Activated CD4-positive, CD25-positive, alpha-beta regulatory T cell treated with anti-CD3 and anti-CD28 coated beads, Interleukin-2, amount 50 U/mL, for 72 hours (primary cell): ENCODE measurements at regions not wholly inside any gene's neighbourhood (a gene's known extent, or its start where the extent isn't known, plus 50 kb on each side); places are given as distances from the start of the nearest gene placed in this dataset.

Source experiments
- DNase-seq: peaks from one replicate; pipeline ENCODE4 v3.0.0; 2021

GRCh38 chr5:133827830-133828229 lies 140.6 kb downstream of the C5orf15 start:
- DNase-seq: no peak

- no peak for DNase-seq
Measured at GRCh38 chr5:133827011-133827410, 141.4 kb downstream of the C5orf15 start.

- DNase-seq: no peak
Measured at GRCh38 chr5:133825631-133826289, 142.7 kb downstream of the C5orf15 start.

- DNase-seq: no peak
Measured at GRCh38 chr5:133824661-133825254, 143.7 kb downstream of the C5orf15 start.

GRCh38 chr5:133821889-133822288 lies 146.5 kb downstream of the C5orf15 start:
- no peak for DNase-seq

- DNase-seq: no peak
Measured at GRCh38 chr5:133821311-133821741, 147.1 kb downstream of the C5orf15 start.

GRCh38 chr5:133820507-133820906 lies 147.9 kb downstream of the C5orf15 start:
- no peak for DNase-seq

- DNase-seq: no peak
Measured at GRCh38 chr5:133819977-133820471, 148.4 kb downstream of the C5orf15 start.

GRCh38 chr5:133818869-133819600 lies 149.4 kb downstream of the C5orf15 start:
- no peak for DNase-seq

- no peak for DNase-seq
Measured at GRCh38 chr5:133818031-133818431, 150.4 kb downstream of the C5orf15 start.

- DNase-seq: no peak
Measured at GRCh38 chr5:133817456-133817855, 151.0 kb downstream of the C5orf15 start.

- DNase-seq: no peak
Measured at GRCh38 chr5:133816791-133817190, 151.6 kb downstream of the C5orf15 start.

- no peak for DNase-seq
Measured at GRCh38 chr5:133814152-133814551, 154.3 kb downstream of the C5orf15 start.

GRCh38 chr5:133811168-133811567 lies 157.3 kb downstream of the C5orf15 start:
- DNase-seq: no peak

GRCh38 chr5:133809801-133810200 lies 158.6 kb downstream of the C5orf15 start:
- no peak for DNase-seq

GRCh38 chr5:133807348-133807747 lies 161.1 kb downstream of the C5orf15 start:
- no peak for DNase-seq

GRCh38 chr5:133806847-133807246 lies 161.6 kb downstream of the C5orf15 start:
- no peak for DNase-seq

GRCh38 chr5:133801955-133802751 lies 166.3 kb downstream of the C5orf15 start:
- no peak for DNase-seq

GRCh38 chr5:133801431-133801830 lies 167.0 kb downstream of the C5orf15 start:
- no peak for DNase-seq

- DNase-seq: no peak
Measured at GRCh38 chr5:133799571-133800237, 168.7 kb downstream of the C5orf15 start.

- no peak for DNase-seq
Measured at GRCh38 chr5:133797167-133797566, 171.3 kb downstream of the C5orf15 start.

GRCh38 chr5:133796186-133796585 lies 172.2 kb downstream of the C5orf15 start:
- DNase-seq: no peak
